ENCODE measurements at regions not wholly inside any gene's neighbourhood (a gene's known extent, or its start where the extent isn't known, plus 50 kb on each side); places are given as distances from the start of the nearest gene placed in this dataset.
"Not testable (repeated sequence)": the region's sequence is repeated elsewhere in the genome, so short reads cannot be mapped to it uniquely, and the experiment has no call there.

- Histone ChIP-seq H3K9me3 (no peaks in the 10 kb centered on the region), H3K27me3 (no peaks in the 10 kb centered on the region), H3K36me3 (no peaks in the 10 kb centered on the region), H3K4me3 (no peak overlapping the region)
- no peak for DNase-seq
These were observed 76.7 kb upstream of the SSTR4 start for GRCh38 chr20:22958390-22958789.

- Histone ChIP-seq H3K4me3 (no peak overlapping the region), H3K27me3 (no peaks in the 10 kb centered on the region), H3K9me3 (no peaks in the 10 kb centered on the region), H3K36me3 (no peaks in the 10 kb centered on the region)
- DNase-seq, result no peak
These were observed 72.3 kb upstream of the SSTR4 start for GRCh38 chr20:22962567-22963439.

- H3K27me3 ChIP-seq, result no peaks in the 10 kb centered on the region
- no peak overlapping the region for H3K4me3 ChIP-seq
- no peak for DNase-seq
- H3K36me3 ChIP-seq, result no peaks in the 10 kb centered on the region
- H3K9me3 ChIP-seq, result no peaks in the 10 kb centered on the region
These were observed 71.5 kb upstream of the SSTR4 start for GRCh38 chr20:22963581-22963980.

- Histone ChIP-seq H3K9me3 (no peaks in the 10 kb centered on the region), H3K36me3 (no peaks in the 10 kb centered on the region), H3K27me3 (no peaks in the 10 kb centered on the region), H3K4me3 (no peak overlapping the region)
- DNase-seq, result no peak
These were observed 68.2 kb upstream of the SSTR4 start for GRCh38 chr20:22966787-22967464.

GRCh38 chr20:22967706-22968105 is 67.4 kb upstream of the SSTR4 start:
- H3K4me3 ChIP-seq, H3K27me3 ChIP-seq, H3K36me3 ChIP-seq, DNase-seq, H3K9me3 ChIP-seq: not testable (repeated sequence)

GRCh38 chr20:22969031-22969430 is 66.1 kb upstream of the SSTR4 start:
- not testable (repeated sequence) for H3K36me3 ChIP-seq, DNase-seq, H3K9me3 ChIP-seq, H3K27me3 ChIP-seq, H3K4me3 ChIP-seq

- H3K27me3 ChIP-seq, H3K4me3 ChIP-seq, DNase-seq, H3K36me3 ChIP-seq, H3K9me3 ChIP-seq: not testable (repeated sequence)
These were observed 64.0 kb upstream of the SSTR4 start for GRCh38 chr20:22971077-22971476.

GRCh38 chr20:22974354-22974753 is 60.8 kb upstream of the SSTR4 start:
- Histone ChIP-seq H3K9me3 (no peaks in the 10 kb centered on the region), H3K4me3 (no peak overlapping the region), H3K36me3 (no peaks in the 10 kb centered on the region), H3K27me3 (no peaks in the 10 kb centered on the region)
- no peak for DNase-seq

GRCh38 chr20:22977047-22977785 is 57.9 kb upstream of the SSTR4 start:
- DNase-seq, result no peak

GRCh38 chr20:22984008-22984407 is 51.1 kb upstream of the SSTR4 start:
- Histone ChIP-seq H3K9me3 (no peaks in the 10 kb centered on the region), H3K27me3 (no peaks in the 10 kb centered on the region), H3K4me3 (no peak overlapping the region), H3K36me3 (no peaks in the 10 kb centered on the region)
- DNase-seq, result no peak

More at GRCh38 chr20:22977047-22977785, 57.9 kb upstream of the SSTR4 start:
- no peaks in the 10 kb centered on the region for H3K9me3 ChIP-seq
- no peaks in the 10 kb centered on the region for H3K36me3 ChIP-seq
- H3K4me3 ChIP-seq, result no peak overlapping the region
- no peaks in the 10 kb centered on the region for H3K27me3 ChIP-seq

GRCh38 chr20:22984606-22985005 is 50.5 kb upstream of the SSTR4 start:
- Histone ChIP-seq H3K27me3 (no peaks in the 10 kb centered on the region), H3K36me3 (no peaks in the 10 kb centered on the region), H3K4me3 (no peak overlapping the region), H3K9me3 (no peaks in the 10 kb centered on the region)
- no peak for DNase-seq

- Histone ChIP-seq H3K9me3 (no peaks in the 10 kb centered on the region), H3K27me3 (no peaks in the 10 kb centered on the region), H3K4me3 (no peak overlapping the region), H3K36me3 (no peaks in the 10 kb centered on the region)
- DNase-seq, result no peak
These were observed 49.8 kb upstream of the SSTR4 start for GRCh38 chr20:22985239-22985778.
